NCI-H1092 treated with DMSO at 0.1 percent for 48 hours (cell line): ENCODE measurements at regions not wholly inside any gene's neighbourhood (a gene's known extent, or its start where the extent isn't known, plus 50 kb on each side); places are given as distances from the start of the nearest gene placed in this dataset.

Experiments used
- DNase-seq: peaks from one replicate; lab custom pipeline; 2025; lab: John Stamatoyannopoulos, UW

DNA sequence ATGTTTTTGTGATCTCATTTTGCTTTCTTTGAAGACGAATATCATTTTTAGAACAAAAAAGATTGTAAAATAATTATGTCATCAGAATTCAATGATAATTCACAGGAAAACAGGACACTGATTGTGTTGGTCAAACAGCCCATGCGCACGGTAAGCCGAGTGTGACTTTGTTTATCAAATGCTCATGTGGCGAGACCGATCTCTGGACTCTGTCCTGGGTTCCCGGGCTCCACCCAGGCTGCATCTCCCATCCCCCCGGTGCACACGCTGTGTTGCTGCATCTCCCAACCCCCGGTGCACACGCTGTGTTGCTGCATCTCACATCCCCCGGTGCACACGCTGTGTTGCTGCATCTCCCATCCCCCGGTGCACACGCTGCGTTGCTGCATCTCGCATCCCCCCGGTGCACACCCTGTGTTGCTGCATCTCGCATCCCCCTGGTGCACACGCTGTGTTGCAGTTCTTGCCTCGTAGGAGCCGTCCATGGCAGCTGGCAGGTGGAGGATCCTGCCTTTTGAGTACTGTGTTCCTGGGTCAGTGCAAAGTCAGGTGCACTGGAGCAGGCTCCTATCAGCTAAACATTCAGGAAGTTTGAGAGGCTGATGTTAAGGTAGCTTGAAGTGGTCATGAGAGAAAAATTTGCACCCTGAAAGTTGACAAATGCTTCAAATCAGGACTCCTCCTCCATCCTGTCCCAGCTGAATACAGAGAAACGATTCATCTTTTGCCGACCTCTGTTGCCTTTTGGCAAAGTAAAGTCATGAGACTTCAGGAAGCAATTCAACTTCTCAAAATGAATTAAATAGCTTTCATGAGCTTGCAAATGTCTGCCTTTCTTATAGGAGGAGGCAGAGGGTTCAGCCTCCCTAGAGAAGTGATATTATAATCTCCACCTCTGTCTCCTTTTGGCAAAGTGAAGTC lies 77.1 kb upstream of the FRMD1 start:
- DNase-seq: no peak

GRCh38 chr6:168155193-168155592 lies 76.2 kb upstream of the FRMD1 start:
- DNase-seq: no peak

GRCh38 chr6:168154263-168154917 lies 75.4 kb upstream of the FRMD1 start:
- DNase-seq: no peak

DNA sequence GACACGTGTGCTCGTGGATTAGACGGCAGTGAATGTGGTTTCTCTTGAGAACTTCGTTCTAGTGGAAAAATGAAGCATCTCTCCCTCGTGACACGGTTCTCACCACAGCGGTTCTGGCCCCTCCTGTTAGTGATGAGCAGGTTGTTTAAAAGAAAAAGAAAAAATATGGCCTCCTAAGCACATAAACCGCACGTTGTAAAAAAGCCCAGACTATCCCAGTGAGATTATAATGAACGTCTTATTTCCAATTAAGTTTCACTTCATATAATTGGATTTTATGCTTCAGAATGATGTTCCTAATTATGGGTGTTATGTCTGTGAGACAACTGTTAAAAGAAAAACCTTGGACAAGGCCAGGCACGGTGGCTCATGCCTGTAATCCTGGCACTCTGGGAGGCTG lies 74.5 kb upstream of the FRMD1 start:
- DNase-seq: no peak

GRCh38 chr6:168152980-168153379 lies 74.0 kb upstream of the FRMD1 start:
- no peak for DNase-seq

DNA sequence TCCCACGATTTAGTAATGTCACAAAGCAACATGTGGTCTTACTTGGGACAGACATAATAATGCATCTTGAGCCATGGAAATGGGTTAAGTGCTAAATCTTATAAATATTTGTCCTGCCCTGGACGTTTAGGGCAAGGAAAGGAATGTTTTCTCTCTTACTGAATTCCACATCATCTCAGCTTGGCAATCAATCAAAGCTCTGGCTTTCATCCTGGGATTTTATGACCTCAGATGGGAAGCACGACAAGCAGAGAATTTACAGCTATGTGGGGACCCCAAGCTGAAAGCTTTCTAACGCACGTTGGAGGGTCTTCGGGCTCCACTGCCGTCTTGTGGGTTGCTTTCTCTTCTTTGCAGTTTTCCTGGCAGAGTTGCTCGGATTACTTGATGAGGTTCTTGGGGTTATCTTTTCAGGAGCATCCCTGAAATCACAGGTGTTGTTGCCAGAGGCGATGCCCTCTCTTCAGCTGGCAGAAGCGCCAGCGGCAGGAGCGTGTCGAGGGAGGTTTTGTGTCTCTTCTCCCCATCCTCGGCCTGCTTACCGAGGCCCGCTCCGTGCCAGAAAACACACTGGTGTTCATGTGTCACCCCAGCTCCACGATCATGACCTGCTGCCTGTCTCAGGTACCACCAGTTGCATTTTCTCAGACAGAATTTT lies 73.4 kb upstream of the FRMD1 start:
- no peak for DNase-seq

- peak; percentile 74 for DNase-seq
These were observed 71.7 kb upstream of the FRMD1 start for GRCh38 chr6:168150551-168151320.

- no peak for DNase-seq
These were observed 70.0 kb upstream of the FRMD1 start for GRCh38 chr6:168149015-168149414.

- no peak for DNase-seq
These were observed 69.3 kb upstream of the FRMD1 start for GRCh38 chr6:168148231-168148849.

DNA sequence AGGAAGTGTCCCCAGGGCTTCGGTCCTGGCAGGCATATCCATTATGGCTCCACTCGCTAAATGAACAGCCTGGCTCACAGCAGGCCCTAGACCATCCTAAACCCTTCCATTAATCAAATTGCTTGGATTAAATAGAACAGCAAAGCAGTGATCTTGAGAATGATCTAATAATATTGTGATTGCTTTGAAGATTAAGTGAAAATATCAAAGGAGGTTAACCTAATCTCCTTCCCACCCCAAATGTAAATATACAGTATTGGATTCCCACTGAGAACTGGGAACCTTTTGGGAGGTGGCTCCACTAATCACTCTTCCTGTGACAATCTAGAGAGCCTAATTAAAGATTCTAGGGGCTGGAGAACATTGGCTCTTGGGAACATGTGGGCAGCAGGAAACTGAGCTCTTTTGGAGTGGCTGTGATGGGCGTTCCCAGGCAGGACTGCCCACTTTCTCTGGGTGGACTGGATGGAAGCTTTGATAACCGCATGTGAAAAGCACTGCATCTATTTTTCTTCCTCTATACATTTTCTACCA lies 68.3 kb upstream of the FRMD1 start:
- DNase-seq: peak; percentile 89

DNA sequence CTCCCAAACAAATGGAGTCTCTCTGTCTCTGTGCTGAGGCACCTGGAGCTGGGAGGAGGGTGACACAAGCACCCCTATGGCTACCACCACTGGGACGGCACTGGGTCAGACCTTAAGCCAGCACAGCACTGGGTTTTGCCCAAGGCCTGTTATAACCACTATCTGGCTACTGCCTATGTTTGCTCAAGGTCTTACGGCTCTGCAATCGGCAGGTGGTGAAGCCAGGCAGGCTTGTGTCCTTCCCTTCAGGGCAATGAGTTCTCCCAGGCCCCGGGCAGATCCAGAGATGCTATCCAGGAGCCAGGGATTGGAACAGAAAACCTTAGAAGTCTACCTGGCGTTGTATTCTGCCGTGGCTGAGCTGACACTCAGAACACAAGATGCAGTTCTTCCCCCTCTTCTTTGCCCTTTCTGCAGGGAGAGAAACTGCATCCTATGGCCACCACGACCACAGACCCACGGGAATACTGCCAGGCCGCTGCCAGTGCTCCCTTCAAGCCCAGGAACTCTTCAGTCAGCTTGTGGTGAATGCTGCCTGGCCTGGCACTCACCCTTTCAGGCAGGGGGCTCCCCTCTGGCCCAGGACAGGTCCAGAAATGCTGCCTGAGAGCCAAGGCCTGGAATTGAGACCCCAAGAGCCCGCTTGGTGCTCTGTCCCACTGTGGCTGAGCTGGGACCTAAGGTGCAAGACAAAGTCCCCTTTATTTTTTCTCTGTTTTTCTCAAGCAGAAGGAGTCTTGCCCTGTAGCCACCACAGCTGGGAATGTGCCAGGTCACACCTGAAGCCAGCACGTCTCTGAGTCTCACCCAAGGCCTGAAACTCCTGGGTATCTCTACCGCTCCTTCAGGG lies 67.0 kb upstream of the FRMD1 start:
- DNase-seq: peak; percentile 49

- no peak for DNase-seq
These were observed 60.1 kb upstream of the FRMD1 start for GRCh38 chr6:168139121-168139520.

GRCh38 chr6:168138436-168138835 lies 59.4 kb upstream of the FRMD1 start:
- no peak for DNase-seq

- no peak for DNase-seq
These were observed 58.0 kb upstream of the FRMD1 start for GRCh38 chr6:168137024-168137423.

DNA sequence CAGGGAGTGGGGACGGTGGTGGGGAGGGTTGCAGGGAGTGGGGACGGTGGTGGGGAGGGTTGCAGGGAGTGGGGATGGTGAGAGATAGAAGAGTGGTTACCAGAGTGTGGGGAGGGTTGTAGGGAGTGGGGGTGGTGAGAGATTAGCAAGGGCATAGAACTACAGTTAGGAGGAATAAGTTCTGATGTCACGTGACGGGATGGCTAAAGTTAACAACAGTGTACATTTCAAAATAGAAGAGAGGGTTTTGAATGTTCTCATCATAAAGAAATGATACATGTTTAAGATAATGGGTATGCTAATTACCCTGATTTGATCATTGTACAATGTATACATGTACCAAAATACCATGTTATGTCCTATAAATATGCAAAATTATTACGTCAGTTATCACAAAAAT lies 57.6 kb upstream of the FRMD1 start:
- no peak for DNase-seq

- DNase-seq: no peak
These were observed 57.0 kb upstream of the FRMD1 start for GRCh38 chr6:168136001-168136400.

GRCh38 chr6:168134560-168135201 lies 55.7 kb upstream of the FRMD1 start:
- DNase-seq: no peak

DNA sequence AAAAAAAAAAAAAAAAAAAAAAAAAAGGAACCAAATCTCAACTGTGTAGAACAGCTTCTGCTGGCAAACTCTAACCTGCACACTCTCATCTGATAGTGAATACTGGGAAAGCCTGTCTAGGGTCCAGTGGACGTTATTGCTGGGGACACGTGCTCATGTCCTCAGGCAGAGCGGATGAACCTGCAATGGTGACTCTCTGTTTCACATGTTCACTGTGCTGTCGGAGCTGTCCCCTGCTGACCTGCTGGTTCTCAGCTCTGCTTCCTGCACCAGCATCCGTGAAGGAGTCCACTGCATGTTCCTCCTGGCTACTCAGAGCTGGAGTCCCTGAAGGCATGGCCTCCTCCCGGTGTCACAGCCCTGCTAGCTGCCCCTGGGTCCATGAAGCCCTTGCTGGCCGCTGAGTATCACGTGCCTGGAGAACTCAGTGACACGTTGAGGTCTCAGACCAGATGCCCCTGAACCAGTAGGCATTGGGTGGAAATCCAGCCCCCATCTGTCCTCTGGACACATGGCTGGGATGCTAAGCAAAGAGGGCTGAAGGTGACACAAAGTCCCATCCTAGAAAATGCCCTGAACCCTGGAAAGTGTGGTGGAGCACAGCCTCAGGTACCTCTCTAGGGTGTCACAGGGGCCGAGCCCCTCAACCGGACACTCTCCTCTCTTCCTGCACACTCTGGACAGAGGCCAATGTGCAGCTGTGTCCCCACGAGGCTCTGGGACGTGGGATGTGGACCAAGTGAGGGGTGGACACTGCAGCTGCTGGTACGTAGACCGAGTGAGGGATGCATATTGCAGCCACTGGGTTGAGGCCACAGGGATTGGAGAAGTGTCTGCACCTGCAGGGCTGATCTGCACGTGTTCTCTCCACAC lies 54.9 kb upstream of the FRMD1 start:
- no peak for DNase-seq

DNA sequence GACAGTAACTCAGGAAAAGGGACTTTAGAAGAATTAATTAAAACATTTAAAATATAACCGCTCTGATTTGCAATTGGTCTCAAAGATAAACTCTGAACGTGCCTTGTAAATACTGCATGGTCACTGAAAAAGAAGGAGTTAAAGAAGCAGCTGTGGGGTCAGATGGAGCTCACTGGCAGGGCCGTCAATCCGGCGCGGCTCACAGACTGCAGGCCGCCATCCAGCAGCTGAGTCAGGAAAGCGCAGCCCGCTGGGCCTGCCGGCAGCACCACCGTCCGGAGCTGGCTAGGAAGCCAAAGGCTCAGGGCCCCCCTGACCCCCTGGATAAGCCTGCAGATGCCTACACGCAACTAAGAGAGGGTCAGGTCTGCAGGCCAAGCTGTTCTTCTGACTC lies 54.2 kb upstream of the FRMD1 start:
- DNase-seq: no peak
